Endothelial cell of umbilical vein (primary cell): ENCODE measurements at regions not wholly inside any gene's neighbourhood (a gene's known extent, or its start where the extent isn't known, plus 50 kb on each side); places are given as distances from the start of the nearest gene placed in this dataset.

ENCODE experiments used
- CTCF ChIP-seq, 2 donors: IDR thresholded peaks; 1 replicate in 1 of 2; 2 replicates in 1 of 2; pipeline ENCODE4 v1.5.1; 2011; ENCODE audit warnings: low read length in 2 of 2, mild to moderate bottlenecking in 2 of 2, moderate library complexity in 2 of 2, control low read depth in 1 of 2, inconsistent platforms in 1 of 2, low read depth in 1 of 2; ENCODE audit not compliant: insufficient read depth in 1 of 2; ENCODE audit errors: extremely low read depth in 1 of 2
- EZH2 ChIP-seq: IDR thresholded peaks from 2 replicates; pipeline ENCODE4 v1.6.1; 2012; ENCODE audit warnings: borderline replicate concordance, low read depth, mild to moderate bottlenecking, moderate library complexity, low read length, inconsistent platforms; ENCODE audit not compliant: severe bottlenecking
- FOS ChIP-seq: IDR thresholded peaks from 2 replicates; pipeline ENCODE4 v1.6.1; 2011; ENCODE audit warnings: mild to moderate bottlenecking, low read length, moderate library complexity, borderline replicate concordance; ENCODE audit not compliant: insufficient read depth
- MYC ChIP-seq: IDR thresholded peaks from one replicate; pipeline ENCODE4 v1.6.1; 2011; ENCODE audit warnings: mild to moderate bottlenecking, low read depth, low read length
- POLR2A ChIP-seq: IDR thresholded peaks from 2 replicates; pipeline ENCODE4 v1.6.1; 2012; ENCODE audit warnings: low read depth, mild to moderate bottlenecking, control low read depth, low read length
- POLR2AphosphoS5 ChIP-seq: IDR thresholded peaks from 2 replicates; pipeline ENCODE4 v1.6.1; 2012; ENCODE audit warnings: low read depth, mild to moderate bottlenecking, control low read depth, low read length, moderate library complexity; ENCODE audit not compliant: insufficient read depth

DNA sequence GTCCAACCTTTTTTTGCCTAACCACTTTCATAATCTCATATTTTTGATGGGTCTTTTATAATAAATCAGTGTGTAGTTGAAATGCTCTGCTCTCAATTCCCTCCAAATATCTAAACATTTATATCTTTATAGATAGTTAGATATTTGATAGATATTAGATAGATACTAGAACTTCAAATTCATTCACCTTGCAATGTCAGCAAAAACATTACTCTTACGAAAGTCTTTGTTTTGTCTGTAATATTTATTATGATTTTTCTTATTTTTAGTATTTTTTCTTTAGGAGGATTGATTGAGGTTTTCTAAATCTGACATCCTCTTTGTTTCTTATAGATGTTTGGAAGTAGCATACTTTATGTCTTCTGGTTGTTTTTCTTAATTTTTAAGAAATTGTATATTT, 2563.6 kb downstream of the PCDH7 start:
- TF ChIP-seq POLR2AphosphoS5 (no peak), CTCF (IDR thresholded peaks at IDR 0.05; ENCODE audit: extremely low read depth in 1 of 2, insufficient read depth in 1 of 2, low read depth in 1 of 2, low read length in 2 of 2) (no peak), POLR2A (no peak), EZH2 (no peak), MYC (no peak), FOS (no peak)
